HG03378 (cell line): ENCODE measurements at regions not wholly inside any gene's neighbourhood (a gene's known extent, or its start where the extent isn't known, plus 50 kb on each side); places are given as distances from the start of the nearest gene placed in this dataset.
"Not testable (repeated sequence)": the region's sequence is repeated elsewhere in the genome, so short reads cannot be mapped to it uniquely, and the experiment has no call there.

Source experiments
- ATAC-seq: cut with Tn5 transposase; IDR thresholded peaks from one replicate; pipeline ENCODE4 v1.9.1; 2021; ENCODE audit warnings: mild to moderate bottlenecking, moderate library complexity; ENCODE audit not compliant: unreplicated experiment

- no peak for ATAC-seq
These were observed 728.8 kb downstream of the RERGL start for GRCh38 chr12:17361224-17361623.

- ATAC-seq = no peak
These were observed 731.2 kb downstream of the RERGL start for GRCh38 chr12:17358835-17359234.

- no peak for ATAC-seq
These were observed 732.6 kb downstream of the RERGL start for GRCh38 chr12:17357396-17357795.

GRCh38 chr12:17352164-17352563, 737.8 kb downstream of the RERGL start:
- ATAC-seq = no peak

- no peak for ATAC-seq
These were observed 741.7 kb downstream of the RERGL start for GRCh38 chr12:17348311-17348710.

- no peak for ATAC-seq
These were observed 738.7 kb upstream of the LMO3 start for GRCh38 chr12:17344649-17345048.

GRCh38 chr12:17342381-17342961, 736.5 kb upstream of the LMO3 start:
- no peak for ATAC-seq

- ATAC-seq = no peak
These were observed 729.5 kb upstream of the LMO3 start for GRCh38 chr12:17335487-17335886.

GRCh38 chr12:17334784-17335183, 728.8 kb upstream of the LMO3 start:
- ATAC-seq = no peak

GRCh38 chr12:17333287-17333686, 727.3 kb upstream of the LMO3 start:
- no peak for ATAC-seq

- no peak for ATAC-seq
These were observed 720.7 kb upstream of the LMO3 start for GRCh38 chr12:17326649-17327048.

GRCh38 chr12:17322090-17322489, 716.1 kb upstream of the LMO3 start:
- no peak for ATAC-seq

- ATAC-seq = no peak
These were observed 698.8 kb upstream of the LMO3 start for GRCh38 chr12:17304503-17305347.

- ATAC-seq = no peak
These were observed 696.0 kb upstream of the LMO3 start for GRCh38 chr12:17302001-17302400.

GRCh38 chr12:17301544-17301943, 695.6 kb upstream of the LMO3 start:
- no peak for ATAC-seq

- ATAC-seq = no peak
These were observed 690.9 kb upstream of the LMO3 start for GRCh38 chr12:17296882-17297281.

GRCh38 chr12:17286874-17287273, 680.9 kb upstream of the LMO3 start:
- ATAC-seq = no peak

- ATAC-seq = no peak
These were observed 678.9 kb upstream of the LMO3 start for GRCh38 chr12:17284873-17285272.

GRCh38 chr12:17283563-17283962, 677.6 kb upstream of the LMO3 start:
- ATAC-seq = no peak

- not testable (repeated sequence) for ATAC-seq
These were observed 676.2 kb upstream of the LMO3 start for GRCh38 chr12:17282169-17282568.

- no peak for ATAC-seq
These were observed 673.0 kb upstream of the LMO3 start for GRCh38 chr12:17278946-17279345.

- ATAC-seq = no peak
These were observed 670.2 kb upstream of the LMO3 start for GRCh38 chr12:17276196-17276595.

GRCh38 chr12:17266856-17267255, 660.9 kb upstream of the LMO3 start:
- ATAC-seq = no peak
